Lower leg skin (tissue), 3 donors: ENCODE measurements at regions not wholly inside any gene's neighbourhood (a gene's known extent, or its start where the extent isn't known, plus 50 kb on each side); places are given as distances from the start of the nearest gene placed in this dataset.
"Not testable (repeated sequence)": the region's sequence is repeated elsewhere in the genome, so short reads cannot be mapped to it uniquely, and the experiment has no call there.

Experiments used
- CTCF ChIP-seq, 3 donors: fragments of 450-650 bp; IDR thresholded peaks; one replicate each; pipeline ENCODE4 v1.5.1; 2016; ENCODE audit warnings: antibody characterized with exemption in 3 of 3, mild to moderate bottlenecking in 3 of 3, moderate library complexity in 2 of 3
- POLR2A ChIP-seq, 2 donors: fragments of 450-650 bp; IDR thresholded peaks; one replicate each; pipeline ENCODE4 v1.6.1; 2016 to 2017; ENCODE audit warnings: antibody characterized with exemption in 2 of 2, mild to moderate bottlenecking in 1 of 2, moderate library complexity in 1 of 2

GRCh38 chr9:100833035-100833434 is 195.5 kb upstream of the PLPPR1 start:
- TF ChIP-seq CTCF, POLR2A (IDR thresholded peaks at IDR 0.05): not testable (repeated sequence)
